Type B pancreatic cell (in vitro differentiated cells): ENCODE measurements at regions not wholly inside any gene's neighbourhood (a gene's known extent, or its start where the extent isn't known, plus 50 kb on each side); places are given as distances from the start of the nearest gene placed in this dataset.
A peak's percentile ranks its signal among the peaks of the same experiment; 100 is the strongest.

Experiments used
- DNase-seq: peaks from one replicate; pipeline ENCODE4 v3.0.0; 2021; ENCODE audit warnings: mixed read lengths; ENCODE audit not compliant: unreplicated experiment; ENCODE audit errors: extremely low spot score
- H3K27ac Mint-ChIP-seq: 2 replicates; pipeline ENCODE4 v1.8.0; 2021; ENCODE audit warnings: mild to moderate bottlenecking, mixed read lengths
- H3K27me3 Mint-ChIP-seq: 2 replicates; pipeline ENCODE4 v1.8.0; 2021; ENCODE audit warnings: mixed read lengths
- H3K36me3 Mint-ChIP-seq: 2 replicates; pipeline ENCODE4 v1.8.0; 2021; ENCODE audit warnings: mixed read lengths
- H3K4me1 Mint-ChIP-seq: one replicate; pipeline ENCODE4 v1.8.0; 2021; ENCODE audit warnings: mixed read lengths; ENCODE audit not compliant: unreplicated experiment
- H3K4me3 Mint-ChIP-seq: 2 replicates; pipeline ENCODE4 v1.8.0; 2021; ENCODE audit warnings: mild to moderate bottlenecking, mixed read lengths
- H3K9me3 Mint-ChIP-seq: 2 replicates; pipeline ENCODE4 v1.8.0; 2021; ENCODE audit warnings: mixed read lengths
- TF ChIP-seq, protein P1 (sequence below): fragments of 200-600 bp; sonication (generic); conservative IDR thresholded peaks from 2 replicates; pipeline ENCODE4 v1.5.0; 2021; ENCODE audit warnings: antibody characterized with exemption, mild to moderate bottlenecking

- DNase-seq = no peak
- Mint-ChIP-seq H3K9me3 (no peaks in the 10 kb centered on the region), H3K4me1 (peaks cover 9% of the 10 kb centered on the region), H3K27ac (no peak overlapping the region), H3K4me3 (no peak overlapping the region), H3K36me3 (peaks cover 8% of the 10 kb centered on the region), H3K27me3 (peaks cover 13% of the 10 kb centered on the region)
- TF ChIP-seq, protein P1, sequence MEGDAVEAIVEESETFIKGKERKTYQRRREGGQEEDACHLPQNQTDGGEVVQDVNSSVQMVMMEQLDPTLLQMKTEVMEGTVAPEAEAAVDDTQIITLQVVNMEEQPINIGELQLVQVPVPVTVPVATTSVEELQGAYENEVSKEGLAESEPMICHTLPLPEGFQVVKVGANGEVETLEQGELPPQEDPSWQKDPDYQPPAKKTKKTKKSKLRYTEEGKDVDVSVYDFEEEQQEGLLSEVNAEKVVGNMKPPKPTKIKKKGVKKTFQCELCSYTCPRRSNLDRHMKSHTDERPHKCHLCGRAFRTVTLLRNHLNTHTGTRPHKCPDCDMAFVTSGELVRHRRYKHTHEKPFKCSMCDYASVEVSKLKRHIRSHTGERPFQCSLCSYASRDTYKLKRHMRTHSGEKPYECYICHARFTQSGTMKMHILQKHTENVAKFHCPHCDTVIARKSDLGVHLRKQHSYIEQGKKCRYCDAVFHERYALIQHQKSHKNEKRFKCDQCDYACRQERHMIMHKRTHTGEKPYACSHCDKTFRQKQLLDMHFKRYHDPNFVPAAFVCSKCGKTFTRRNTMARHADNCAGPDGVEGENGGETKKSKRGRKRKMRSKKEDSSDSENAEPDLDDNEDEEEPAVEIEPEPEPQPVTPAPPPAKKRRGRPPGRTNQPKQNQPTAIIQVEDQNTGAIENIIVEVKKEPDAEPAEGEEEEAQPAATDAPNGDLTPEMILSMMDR = no peak
Observed at GRCh38 chr3:72449551-72449950, 398.7 kb downstream of the SHQ1 start.

GRCh38 chr3:72448858-72449257 is 399.4 kb downstream of the SHQ1 start:
- Mint-ChIP-seq H3K4me1 (peaks cover 16% of the 10 kb centered on the region), H3K27me3 (peaks cover 13% of the 10 kb centered on the region), H3K9me3 (no peaks in the 10 kb centered on the region), H3K36me3 (peaks cover 15% of the 10 kb centered on the region), H3K4me3 (peak overlapping the region; percentile 26), H3K27ac (peak overlapping the region; percentile 12)
- TF ChIP-seq, protein P1 = no peak
- no peak for DNase-seq

GRCh38 chr3:72448375-72448823 is 399.8 kb downstream of the SHQ1 start:
- peak overlapping the region; percentile 88 for H3K4me3 Mint-ChIP-seq
- H3K9me3 Mint-ChIP-seq = no peaks in the 10 kb centered on the region
- H3K27me3 Mint-ChIP-seq = peaks cover 13% of the 10 kb centered on the region
- TF ChIP-seq, protein P1 = no peak
- H3K4me1 Mint-ChIP-seq = peaks cover 21% of the 10 kb centered on the region
- peaks cover 20% of the 10 kb centered on the region for H3K36me3 Mint-ChIP-seq
- DNase-seq = no peak
- peak overlapping the region; percentile 93 for H3K27ac Mint-ChIP-seq

- H3K9me3 Mint-ChIP-seq = no peaks in the 10 kb centered on the region
- peaks cover 11% of the 10 kb centered on the region for H3K27me3 Mint-ChIP-seq
- TF ChIP-seq, protein P1 = peak; percentile 24
- DNase-seq = peak; percentile 97
- peaks cover 26% of the 10 kb centered on the region for H3K4me1 Mint-ChIP-seq
- peaks cover 21% of the 10 kb centered on the region for H3K36me3 Mint-ChIP-seq
- H3K4me3 Mint-ChIP-seq = peak overlapping the region; percentile 88
- peak overlapping the region; percentile 93 for H3K27ac Mint-ChIP-seq
Observed at GRCh38 chr3:72447059-72447946, 400.9 kb downstream of the SHQ1 start.

GRCh38 chr3:72446218-72447058 is 401.8 kb downstream of the SHQ1 start, which contains the start of gene RYBP:
TSS of gene RYBP (minus strand) at chr3:72446621.
- Mint-ChIP-seq H3K27ac (peak within 1 kb of the TSS; percentile 97), H3K4me3 (peak within 1 kb of the TSS; percentile 98), H3K36me3 (peaks cover 21% of the 10 kb centered on the region), H3K9me3 (no peaks in the 10 kb centered on the region), H3K4me1 (peaks cover 34% of the 10 kb centered on the region), H3K27me3 (peaks cover 7% of the 10 kb centered on the region)
- TF ChIP-seq, protein P1 = peak; percentile 15
- peak; percentile 74 for DNase-seq
